Esophagus (tissue), 2 donors: ENCODE measurements at regions not wholly inside any gene's neighbourhood (a gene's known extent, or its start where the extent isn't known, plus 50 kb on each side); places are given as distances from the start of the nearest gene placed in this dataset.

ENCODE experiments used
- H3K27ac ChIP-seq, 2 donors: one replicate each; pipeline ENCODE4 v1.5.1; 2013; ENCODE audit warnings: low read depth in 2 of 2, mild to moderate bottlenecking in 2 of 2, inconsistent platforms in 1 of 2, low read length in 1 of 2, moderate library complexity in 1 of 2
- H3K27me3 ChIP-seq, 2 donors: one replicate each; pipeline ENCODE4 v1.6.1; 2013; ENCODE audit warnings: low read length in 2 of 2, control low read depth in 1 of 2, mild to moderate bottlenecking in 1 of 2; ENCODE audit not compliant: insufficient read depth in 2 of 2, control insufficient read depth in 1 of 2
- H3K36me3 ChIP-seq, 2 donors: one replicate each; pipeline ENCODE4 v1.6.1; 2013; ENCODE audit warnings: low read length in 1 of 2; ENCODE audit not compliant: control insufficient read depth in 2 of 2, insufficient read depth in 2 of 2
- H3K4me1 ChIP-seq, 2 donors: one replicate each; pipeline ENCODE4 v1.6.1; 2013; ENCODE audit warnings: low read length in 1 of 2; ENCODE audit not compliant: control insufficient read depth in 2 of 2, insufficient read depth in 2 of 2
- H3K4me3 ChIP-seq, 2 donors: one replicate each; pipeline ENCODE4 v1.5.1; 2013; ENCODE audit warnings: low read length in 2 of 2, mild to moderate bottlenecking in 2 of 2, low read depth in 1 of 2, moderate library complexity in 1 of 2
- H3K9me3 ChIP-seq, 2 donors: one replicate each; pipeline ENCODE4 v1.6.1; 2013; ENCODE audit warnings: mild to moderate bottlenecking in 2 of 2, low read depth in 1 of 2, low read length in 1 of 2, moderate library complexity in 1 of 2; ENCODE audit not compliant: control insufficient read depth in 2 of 2, insufficient read depth in 1 of 2
- WGBS, 2 donors: extraction: QIAGEN DNeasy Blood & Tissue Kit; methylation state at CpG; one replicate each; pipeline ENCODE4 v1.1.7; 2013; 5-methylcytosine and 5-hydroxymethylcytosine counted together
- donor health status: healthy with polysubstance abuse.
- donor health status: Bipolar disorder and iron deficiency.

GRCh38 chr9:108707120-108707519 lies 148.7 kb downstream of the ACTL7B start:
- H3K27me3 ChIP-seq, result no peaks in the 10 kb centered on the region
- no peaks in the 10 kb centered on the region for H3K9me3 ChIP-seq
- H3K36me3 ChIP-seq, result peaks cover 2% of the 10 kb centered on the region in 2 donors
- H3K27ac ChIP-seq, result no peak overlapping the region
- WGBS, 2 donors, result 77 to 86% methylated on average over 3 of the region's 3 CpGs
- peaks cover 2 to 9% of the 10 kb centered on the region in 2 donors for H3K4me1 ChIP-seq
- no peak overlapping the region for H3K4me3 ChIP-seq

- peak overlapping the region; percentile 22 to 82 for H3K27ac ChIP-seq
- peaks cover 2% of the 10 kb centered on the region in 2 donors for H3K36me3 ChIP-seq
- WGBS, 2 donors, result 60 to 67% methylated on average over 4 of the region's 4 CpGs
- H3K27me3 ChIP-seq, result no peaks in the 10 kb centered on the region
- peaks cover 0 to 9% of the 10 kb centered on the region in 2 donors for H3K4me1 ChIP-seq
- no peak overlapping the region for H3K4me3 ChIP-seq
- no peaks in the 10 kb centered on the region for H3K9me3 ChIP-seq
Observed at GRCh38 chr9:108704156-108704852, 151.5 kb downstream of the ACTL7B start.

GRCh38 chr9:108703429-108703828 lies 152.4 kb downstream of the ACTL7B start:
- 58 to 65% methylated on average over 9 of the region's 9 CpGs for WGBS, 2 donors
- H3K9me3 ChIP-seq, result no peaks in the 10 kb centered on the region
- no peaks in the 10 kb centered on the region for H3K27me3 ChIP-seq
- peaks cover 2% of the 10 kb centered on the region in 2 donors for H3K36me3 ChIP-seq
- no peak overlapping the region for H3K4me3 ChIP-seq
- H3K27ac ChIP-seq, result peak overlapping the region; percentile 11 to 83
- H3K4me1 ChIP-seq, result peaks cover 0 to 9% of the 10 kb centered on the region in 2 donors

GRCh38 chr9:108702681-108703080 lies 153.1 kb downstream of the ACTL7B start:
- Histone ChIP-seq H3K4me1 (peaks cover 0 to 9% of the 10 kb centered on the region in 2 donors), H3K27me3 (no peaks in the 10 kb centered on the region), H3K27ac (peak overlapping the region in 1 of 2 donors; percentile 83), H3K36me3 (peaks cover 0 to 2% of the 10 kb centered on the region in 2 donors), H3K9me3 (no peaks in the 10 kb centered on the region), H3K4me3 (no peak overlapping the region)
- 71 to 72% methylated on average over 4 of the region's 4 CpGs for WGBS, 2 donors

- H3K36me3 ChIP-seq, result no peaks in the 10 kb centered on the region
- H3K27me3 ChIP-seq, result no peaks in the 10 kb centered on the region
- WGBS, 2 donors, result 2 to 48% methylated on average over 1 of the region's 1 CpG
- H3K4me3 ChIP-seq, result no peak overlapping the region
- H3K4me1 ChIP-seq, result peaks cover 0 to 5% of the 10 kb centered on the region in 2 donors
- H3K27ac ChIP-seq, result peak overlapping the region in 1 of 2 donors; percentile 20
- H3K9me3 ChIP-seq, result peaks cover 0 to 3% of the 10 kb centered on the region in 2 donors
Observed at GRCh38 chr9:108698801-108699200, 157.0 kb downstream of the ACTL7B start.

GRCh38 chr9:108698231-108698630 lies 157.6 kb downstream of the ACTL7B start:
- 67 to 71% methylated on average over 2 of the region's 2 CpGs for WGBS, 2 donors

GRCh38 chr9:108696156-108696555 lies 159.6 kb downstream of the ACTL7B start:
- Histone ChIP-seq H3K27ac (peak overlapping the region; percentile 42 to 61), H3K36me3 (no peaks in the 10 kb centered on the region), H3K4me1 (peaks cover 0 to 3% of the 10 kb centered on the region in 2 donors), H3K9me3 (peaks cover 0 to 3% of the 10 kb centered on the region in 2 donors), H3K27me3 (no peaks in the 10 kb centered on the region), H3K4me3 (no peak overlapping the region)
- 54 to 67% methylated on average over 3 of the region's 3 CpGs for WGBS, 2 donors

More at GRCh38 chr9:108698231-108698630, 157.6 kb downstream of the ACTL7B start:
- Histone ChIP-seq H3K36me3 (no peaks in the 10 kb centered on the region), H3K4me3 (no peak overlapping the region), H3K27me3 (no peaks in the 10 kb centered on the region), H3K9me3 (peaks cover 0 to 3% of the 10 kb centered on the region in 2 donors), H3K4me1 (peaks cover 0 to 5% of the 10 kb centered on the region in 2 donors), H3K27ac (no peak overlapping the region)

GRCh38 chr9:108694170-108694569 lies 161.6 kb downstream of the ACTL7B start:
- H3K4me1 ChIP-seq, result peaks cover 0 to 3% of the 10 kb centered on the region in 2 donors
- WGBS, 2 donors, result 32 to 39% methylated on average over 5 of the region's 5 CpGs
- no peaks in the 10 kb centered on the region for H3K36me3 ChIP-seq
- peaks cover 0 to 3% of the 10 kb centered on the region in 2 donors for H3K9me3 ChIP-seq
- H3K27ac ChIP-seq, result peak overlapping the region; percentile 57 to 82
- H3K27me3 ChIP-seq, result no peaks in the 10 kb centered on the region
- H3K4me3 ChIP-seq, result no peak overlapping the region

- WGBS, 2 donors, result 56 to 63% methylated on average over 7 of the region's 7 CpGs
- H3K9me3 ChIP-seq, result peaks cover 0 to 3% of the 10 kb centered on the region in 2 donors
- no peaks in the 10 kb centered on the region for H3K27me3 ChIP-seq
- H3K27ac ChIP-seq, result peak overlapping the region; percentile 45 to 75
- H3K4me3 ChIP-seq, result no peak overlapping the region
- H3K36me3 ChIP-seq, result no peaks in the 10 kb centered on the region
- H3K4me1 ChIP-seq, result peaks cover 0 to 3% of the 10 kb centered on the region in 2 donors
Observed at GRCh38 chr9:108691614-108692013, 164.2 kb downstream of the ACTL7B start.

- Histone ChIP-seq H3K36me3 (no peaks in the 10 kb centered on the region), H3K4me1 (peaks cover 0 to 3% of the 10 kb centered on the region in 2 donors), H3K27ac (no peak overlapping the region), H3K27me3 (no peaks in the 10 kb centered on the region), H3K9me3 (peaks cover 4 to 5% of the 10 kb centered on the region in 2 donors), H3K4me3 (no peak overlapping the region)
- WGBS, 2 donors, result 59 to 63% methylated on average over 2 of the region's 2 CpGs
Observed at GRCh38 chr9:108688676-108689075, 167.1 kb downstream of the ACTL7B start.
